Activated CD4-positive, alpha-beta memory T cell treated with anti-CD3 and anti-CD28 coated beads for 36 hours (primary cell): ENCODE measurements at regions not wholly inside any gene's neighbourhood (a gene's known extent, or its start where the extent isn't known, plus 50 kb on each side); places are given as distances from the start of the nearest gene placed in this dataset.

Source experiments
- CTCF ChIA-PET: fragments of 350-600 bp; sonication (Branson Sonifier 250); formaldehyde crosslinking; loops from one replicate; lab custom pipeline; 2021; ENCODE audit warnings: antibody characterized with exemption, inconsistent platforms; lab: Charles Lee
- POLR2A ChIA-PET: fragments of 350-600 bp; sonication (Branson Sonifier 250); formaldehyde crosslinking; loops from one replicate; lab custom pipeline; 2021; ENCODE audit warnings: antibody characterized with exemption; lab: Charles Lee
- DNase-seq: peaks from one replicate; pipeline ENCODE4 v3.0.0-alpha.2; 2020
- H3K27ac Mint-ChIP-seq: one replicate; pipeline ENCODE4 v1.8.0; 2021; ENCODE audit warnings: mixed read lengths
- H3K27me3 Mint-ChIP-seq: one replicate; pipeline ENCODE4 v1.8.0; 2021; ENCODE audit warnings: mixed read lengths
- H3K36me3 Mint-ChIP-seq: one replicate; pipeline ENCODE4 v1.8.0; 2021; ENCODE audit warnings: mixed read lengths
- H3K4me1 Mint-ChIP-seq: one replicate; pipeline ENCODE4 v1.8.0; 2021; ENCODE audit warnings: low read depth, mixed read lengths
- H3K4me3 Mint-ChIP-seq: one replicate; pipeline ENCODE4 v1.8.0; 2021; ENCODE audit warnings: mild to moderate bottlenecking, mixed read lengths
- H3K9me3 Mint-ChIP-seq: one replicate; pipeline ENCODE4 v1.8.0; 2021; ENCODE audit warnings: mixed read lengths
- intact Hi-C: fragments of 100-400 bp; cut with micrococcal nuclease; formaldehyde crosslinking; loops from one replicate; pipeline ENCODE4 v1.15.1; 2023

DNA sequence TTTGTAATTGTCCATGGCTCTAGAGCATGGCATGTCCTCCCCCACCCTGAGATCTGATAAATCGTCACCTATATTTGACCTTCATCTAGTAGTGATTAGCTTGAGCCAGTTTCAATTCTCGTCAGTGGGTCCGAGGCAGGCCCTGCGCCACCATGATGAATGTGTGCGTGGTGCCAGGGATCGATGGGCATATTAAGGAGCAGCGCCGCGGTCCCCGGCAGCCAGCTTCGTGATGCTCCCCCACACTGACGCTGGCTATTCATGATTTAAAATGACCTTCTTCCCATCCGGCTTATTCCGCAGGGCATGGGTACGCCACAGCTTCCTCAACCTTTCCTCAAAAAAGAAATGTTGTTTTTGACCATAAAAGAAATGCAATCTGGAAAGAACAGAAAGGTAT is 68.0 kb downstream of the SLC25A47 start:
- no peak for DNase-seq
- H3K4me3 Mint-ChIP-seq = no peak overlapping the region
- H3K36me3 Mint-ChIP-seq = no peaks in the 10 kb centered on the region
- intact Hi-C loops = no loop called here
- no peaks in the 10 kb centered on the region for H3K27me3 Mint-ChIP-seq
- H3K9me3 Mint-ChIP-seq = no peaks in the 10 kb centered on the region
- no peak overlapping the region for H3K27ac Mint-ChIP-seq
- ChIA-PET CTCF (interaction anchor here (5.3 kb wide), 1 partner anchor 8 kb away, joined by 22 read pairs; no protein-coding TSS in a partner anchor), POLR2A (no interaction called here)
- H3K4me1 Mint-ChIP-seq = peaks cover 4% of the 10 kb centered on the region

DNA sequence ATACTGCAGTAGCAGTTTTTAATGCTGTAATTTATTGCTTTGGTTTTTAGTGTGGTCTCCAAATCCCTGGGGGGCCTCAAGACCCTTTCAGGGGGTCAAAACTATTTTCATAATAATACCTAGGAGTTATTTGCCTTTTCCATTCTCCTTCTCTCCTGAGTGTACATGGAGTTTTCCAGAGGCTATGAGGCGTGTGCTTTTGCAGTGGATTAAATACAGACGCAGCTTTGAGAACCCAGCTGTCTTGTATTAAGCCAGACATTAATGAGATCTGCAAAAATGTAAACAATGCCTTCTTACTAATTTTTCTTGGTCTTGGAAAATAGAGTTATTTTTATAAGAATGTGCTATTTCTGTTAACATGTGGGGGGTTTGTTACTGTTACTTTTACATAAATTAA is 68.6 kb downstream of the SLC25A47 start:
- no peak for DNase-seq
- Mint-ChIP-seq H3K27me3 (no peaks in the 10 kb centered on the region), H3K4me3 (no peak overlapping the region), H3K9me3 (no peaks in the 10 kb centered on the region), H3K4me1 (peaks cover 4% of the 10 kb centered on the region), H3K36me3 (no peaks in the 10 kb centered on the region), H3K27ac (no peak overlapping the region)
- ChIA-PET POLR2A (no interaction called here), CTCF (interaction anchor here (0.8 to 5.3 kb wide), 3 partner anchors 9 to 271 kb away, joined by 4 to 22 read pairs (median 7); no protein-coding TSS in a partner anchor)
- intact Hi-C loops = no loop called here

DNA sequence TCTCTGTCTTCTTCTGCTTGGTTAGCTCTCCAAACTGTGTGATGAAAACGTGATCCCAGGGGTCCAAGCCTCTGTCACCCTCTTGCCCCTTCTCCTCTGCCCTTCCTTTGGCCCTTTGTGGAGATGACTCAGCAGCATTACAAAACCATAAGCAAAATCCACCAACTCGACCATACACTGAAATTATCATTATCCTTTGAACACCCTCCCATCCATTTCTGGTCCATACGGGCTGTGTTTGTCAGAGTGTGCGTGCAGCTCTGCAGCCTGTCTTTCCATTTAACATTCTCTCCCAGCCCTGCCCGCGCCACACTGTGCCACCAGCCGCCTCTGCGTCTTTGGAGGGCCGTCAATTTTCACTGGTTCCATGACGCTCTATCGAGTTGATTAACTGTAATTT is 69.2 kb downstream of the SLC25A47 start:
- intact Hi-C loops = no loop called here
- ChIA-PET CTCF (interaction anchor here (0.8 to 5.3 kb wide), 3 partner anchors 9 to 270 kb away, joined by 4 to 22 read pairs (median 7); no protein-coding TSS in a partner anchor), POLR2A (no interaction called here)
- no peaks in the 10 kb centered on the region for H3K27me3 Mint-ChIP-seq
- H3K4me1 Mint-ChIP-seq = peaks cover 4% of the 10 kb centered on the region
- no peaks in the 10 kb centered on the region for H3K36me3 Mint-ChIP-seq
- no peak overlapping the region for H3K27ac Mint-ChIP-seq
- DNase-seq = no peak
- H3K9me3 Mint-ChIP-seq = no peaks in the 10 kb centered on the region
- no peak overlapping the region for H3K4me3 Mint-ChIP-seq

DNA sequence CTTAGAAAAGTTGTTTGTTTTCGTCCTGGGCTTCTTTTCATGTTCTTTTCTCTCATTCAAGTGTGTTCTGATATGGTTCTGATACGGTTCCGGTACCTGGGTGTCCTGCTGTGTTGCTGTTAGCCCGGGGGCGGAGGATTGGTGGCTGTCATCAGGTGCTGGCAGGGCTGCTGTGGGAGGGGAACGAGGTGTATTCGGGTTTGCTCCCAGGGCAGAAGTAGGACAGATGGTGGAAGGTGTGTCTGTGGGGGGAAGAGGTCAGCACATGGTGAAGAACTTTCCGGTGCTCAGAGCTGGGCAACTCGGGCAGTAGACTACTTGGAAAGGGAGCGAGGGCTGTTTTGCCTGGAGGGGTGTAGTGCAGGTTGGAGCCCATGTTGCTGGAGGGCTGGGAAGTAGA is 70.2 kb downstream of the SLC25A47 start:
- ChIA-PET POLR2A (no interaction called here), CTCF (interaction anchor here (5.3 kb wide), 1 partner anchor 10 kb away, joined by 22 read pairs; no protein-coding TSS in a partner anchor)
- H3K4me3 Mint-ChIP-seq = no peak overlapping the region
- H3K4me1 Mint-ChIP-seq = no peaks in the 10 kb centered on the region
- no peak overlapping the region for H3K27ac Mint-ChIP-seq
- no peak for DNase-seq
- no peaks in the 10 kb centered on the region for H3K9me3 Mint-ChIP-seq
- no peaks in the 10 kb centered on the region for H3K27me3 Mint-ChIP-seq
- no peaks in the 10 kb centered on the region for H3K36me3 Mint-ChIP-seq
- intact Hi-C loops = no loop called here

DNA sequence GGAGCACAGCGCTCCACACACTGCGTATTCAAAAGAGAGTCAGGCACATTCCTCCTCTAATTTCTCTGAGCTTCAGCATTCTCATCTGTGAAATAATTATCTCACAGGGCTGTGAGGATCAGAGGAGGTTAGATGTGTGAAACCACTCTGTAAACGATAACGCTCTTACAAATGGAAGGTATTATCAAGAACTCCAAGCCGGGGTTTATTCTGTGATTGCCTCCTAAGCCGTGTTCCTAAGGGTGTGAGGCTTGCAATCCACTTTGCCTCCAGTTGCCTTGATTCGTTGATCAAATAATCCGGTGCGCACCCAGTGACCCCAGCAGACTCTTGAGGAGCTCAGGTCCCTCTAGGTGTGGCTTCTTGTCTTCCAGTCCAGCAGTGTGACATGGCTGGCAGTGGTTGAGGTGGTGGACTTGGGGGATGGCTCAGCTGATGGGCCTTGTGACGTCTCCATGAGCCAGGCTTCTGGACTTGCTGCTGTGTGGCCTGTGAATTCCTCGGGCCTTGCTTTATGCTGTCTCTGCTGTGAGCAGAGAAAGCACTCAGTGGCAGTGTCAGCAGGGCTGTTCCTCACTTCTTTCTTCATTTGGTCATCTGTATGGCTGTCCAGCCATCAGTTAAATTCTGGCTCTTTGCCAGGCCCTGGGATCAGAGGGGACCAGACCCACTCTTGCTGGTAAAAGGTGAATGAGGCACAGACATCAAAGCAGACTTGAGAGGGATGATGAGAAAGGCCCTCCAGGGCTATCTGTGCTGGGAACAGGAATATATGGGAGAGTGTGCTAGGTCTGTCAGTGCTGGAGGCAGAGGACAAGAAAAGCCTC is 71.0 kb downstream of the SLC25A47 start:
- no peaks in the 10 kb centered on the region for H3K27me3 Mint-ChIP-seq
- H3K27ac Mint-ChIP-seq = no peak overlapping the region
- intact Hi-C loops = no loop called here
- H3K4me3 Mint-ChIP-seq = no peak overlapping the region
- H3K9me3 Mint-ChIP-seq = no peaks in the 10 kb centered on the region
- DNase-seq = no peak
- ChIA-PET CTCF (interaction anchor here (5.3 kb wide), 1 partner anchor 11 kb away, joined by 22 read pairs; no protein-coding TSS in a partner anchor), POLR2A (no interaction called here)
- H3K4me1 Mint-ChIP-seq = no peaks in the 10 kb centered on the region
- H3K36me3 Mint-ChIP-seq = no peaks in the 10 kb centered on the region

- intact Hi-C loops = no loop called here
- Mint-ChIP-seq H3K36me3 (no peaks in the 10 kb centered on the region), H3K4me3 (no peak overlapping the region), H3K27ac (no peak overlapping the region), H3K9me3 (no peaks in the 10 kb centered on the region), H3K27me3 (no peaks in the 10 kb centered on the region), H3K4me1 (no peaks in the 10 kb centered on the region)
- no peak for DNase-seq
- ChIA-PET CTCF (interaction anchor here (1.0 to 5.3 kb wide), 2 partner anchors 12 to 251 kb away, joined by 3 to 22 read pairs; no protein-coding TSS in a partner anchor), POLR2A (no interaction called here)
Observed at GRCh38 chr14:100394886-100395672, 71.9 kb downstream of the SLC25A47 start.

- no peaks in the 10 kb centered on the region for H3K4me1 Mint-ChIP-seq
- intact Hi-C loops = no loop called here
- H3K27ac Mint-ChIP-seq = no peak overlapping the region
- DNase-seq = no peak
- POLR2A ChIA-PET = no interaction called here
- no peak overlapping the region for H3K4me3 Mint-ChIP-seq
- no peaks in the 10 kb centered on the region for H3K9me3 Mint-ChIP-seq
- no peaks in the 10 kb centered on the region for H3K27me3 Mint-ChIP-seq
- CTCF ChIA-PET = interaction anchor here (1.0 to 5.3 kb wide), 2 partner anchors 13 to 250 kb away, joined by 3 to 22 read pairs; no protein-coding TSS in a partner anchor
- no peaks in the 10 kb centered on the region for H3K36me3 Mint-ChIP-seq
Observed at GRCh38 chr14:100396266-100396795, 73.2 kb downstream of the SLC25A47 start.

- POLR2A ChIA-PET = no interaction called here
- no peaks in the 10 kb centered on the region for H3K36me3 Mint-ChIP-seq
- no peaks in the 10 kb centered on the region for H3K4me1 Mint-ChIP-seq
- H3K27me3 Mint-ChIP-seq = no peaks in the 10 kb centered on the region
- no peaks in the 10 kb centered on the region for H3K9me3 Mint-ChIP-seq
- CTCF ChIA-PET = no interaction called here
- intact Hi-C loops = no loop called here
- H3K27ac Mint-ChIP-seq = no peak overlapping the region
- no peak for DNase-seq
- no peak overlapping the region for H3K4me3 Mint-ChIP-seq
Observed at GRCh38 chr14:100397005-100397404, 73.9 kb downstream of the SLC25A47 start.

GRCh38 chr14:100398044-100398443 is 74.9 kb downstream of the SLC25A47 start:
- intact Hi-C loops = no loop called here
- H3K9me3 Mint-ChIP-seq = no peaks in the 10 kb centered on the region
- H3K4me3 Mint-ChIP-seq = no peak overlapping the region
- no peak overlapping the region for H3K27ac Mint-ChIP-seq
- H3K4me1 Mint-ChIP-seq = no peaks in the 10 kb centered on the region
- no peaks in the 10 kb centered on the region for H3K36me3 Mint-ChIP-seq
- DNase-seq = no peak
- POLR2A ChIA-PET = no interaction called here
- CTCF ChIA-PET = interaction anchor here (1.0 kb wide), 1 partner anchor 15 kb away, joined by 4 read pairs; no protein-coding TSS in a partner anchor
- H3K27me3 Mint-ChIP-seq = no peaks in the 10 kb centered on the region

DNA sequence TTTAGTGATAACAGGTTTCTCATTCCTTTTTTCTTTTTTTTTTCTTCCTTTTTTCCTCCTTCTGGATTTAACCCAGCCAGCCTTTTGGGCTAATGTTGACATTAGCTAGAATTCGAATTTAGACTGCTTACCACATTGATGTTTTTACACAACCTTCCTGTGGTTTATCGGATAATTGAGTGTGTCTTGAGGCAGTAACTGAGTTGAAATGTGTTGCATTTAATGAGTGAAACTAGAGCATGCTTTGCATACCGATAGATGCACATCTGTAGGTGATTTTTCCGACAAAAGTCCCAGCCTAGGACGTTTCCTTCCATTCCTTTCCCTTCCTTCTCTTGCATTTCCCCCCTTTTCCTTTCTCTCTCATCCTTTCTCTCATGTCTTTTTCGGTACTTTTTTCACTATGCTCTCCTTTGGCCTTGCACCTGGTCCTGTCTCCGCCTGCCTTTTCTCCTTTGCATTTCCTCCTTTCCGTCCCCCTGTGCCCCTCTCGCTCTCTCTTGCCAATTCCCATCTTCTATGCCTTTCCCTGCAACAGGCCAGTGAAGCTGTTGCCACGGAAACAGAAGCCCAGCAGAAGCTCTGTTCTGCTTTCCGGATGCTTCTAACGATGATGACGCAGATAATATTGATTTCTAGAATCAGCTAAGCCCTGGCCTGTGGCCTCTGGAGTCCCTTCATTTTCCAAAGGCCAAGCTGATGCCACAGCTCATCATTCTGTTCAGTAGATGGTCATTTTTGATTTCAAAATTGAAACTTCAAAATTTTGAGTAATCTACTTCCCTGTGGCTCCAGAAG is 76.1 kb downstream of the SLC25A47 start:
- intact Hi-C loops = no loop called here
- no peaks in the 10 kb centered on the region for H3K36me3 Mint-ChIP-seq
- no peak for DNase-seq
- H3K4me1 Mint-ChIP-seq = no peaks in the 10 kb centered on the region
- no peak overlapping the region for H3K27ac Mint-ChIP-seq
- CTCF ChIA-PET = interaction anchor here (1.0 to 1.2 kb wide), 2 partner anchors 16 to 254 kb away, joined by 4 to 5 read pairs; no protein-coding TSS in a partner anchor
- H3K4me3 Mint-ChIP-seq = no peak overlapping the region
- no peaks in the 10 kb centered on the region for H3K27me3 Mint-ChIP-seq
- H3K9me3 Mint-ChIP-seq = no peaks in the 10 kb centered on the region
- POLR2A ChIA-PET = no interaction called here

- H3K4me3 Mint-ChIP-seq = no peak overlapping the region
- ChIA-PET POLR2A (no interaction called here), CTCF (interaction anchor here (0.9 kb wide), 1 partner anchor 16 kb away, joined by 3 read pairs; no protein-coding TSS in a partner anchor)
- no peak overlapping the region for H3K27ac Mint-ChIP-seq
- peaks cover 5% of the 10 kb centered on the region for H3K4me1 Mint-ChIP-seq
- intact Hi-C loops = no loop called here
- no peaks in the 10 kb centered on the region for H3K9me3 Mint-ChIP-seq
- no peak for DNase-seq
- no peaks in the 10 kb centered on the region for H3K36me3 Mint-ChIP-seq
- no peaks in the 10 kb centered on the region for H3K27me3 Mint-ChIP-seq
Observed at GRCh38 chr14:100400115-100400514, 77.0 kb downstream of the SLC25A47 start.
